ENCODE measurements at regions not wholly inside any gene's neighbourhood (a gene's known extent, or its start where the extent isn't known, plus 50 kb on each side); places are given as distances from the start of the nearest gene placed in this dataset.
"Not testable (repeated sequence)": the region's sequence is repeated elsewhere in the genome, so short reads cannot be mapped to it uniquely, and the experiment has no call there.

DNA sequence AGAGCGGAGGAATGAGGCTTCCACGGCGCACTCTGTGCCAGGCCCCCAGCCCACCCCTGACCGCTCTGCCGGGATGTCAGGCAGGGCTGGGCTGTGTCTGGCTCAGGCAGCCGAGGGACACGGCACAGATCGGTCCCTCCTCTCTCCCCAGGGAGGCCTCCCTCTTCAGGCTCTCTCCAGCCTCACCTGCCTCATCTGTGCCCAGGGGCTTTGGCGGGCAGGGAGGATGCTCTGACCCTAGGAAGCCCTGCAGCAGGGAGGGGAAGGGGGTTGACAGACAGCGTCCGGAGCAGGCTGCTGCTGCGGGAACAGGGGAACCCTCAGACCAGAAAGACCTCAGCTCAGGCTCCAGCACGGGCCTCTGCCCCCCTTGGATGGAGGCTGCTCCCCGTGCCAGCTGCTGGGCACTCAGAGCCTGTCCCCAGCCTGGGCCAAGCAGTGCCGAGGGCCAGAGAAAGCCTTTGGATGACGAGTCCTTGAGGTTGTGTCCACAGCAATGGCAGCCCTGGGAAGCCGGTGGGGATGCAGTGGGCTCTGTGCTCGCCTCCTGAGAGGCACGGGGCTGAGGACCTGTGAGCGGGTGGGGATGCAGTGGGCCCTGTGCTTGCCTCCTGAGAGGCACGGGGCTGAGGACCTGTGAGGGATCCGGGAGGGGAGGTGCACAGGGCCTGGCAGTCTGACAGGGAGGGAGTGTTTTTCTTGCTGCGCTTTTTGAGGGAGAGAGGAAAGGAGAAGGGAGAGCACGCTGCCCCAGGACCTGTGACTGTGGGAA is 66.9 kb downstream of the FOXL3 start:
- DNase-seq: no peak

DNA sequence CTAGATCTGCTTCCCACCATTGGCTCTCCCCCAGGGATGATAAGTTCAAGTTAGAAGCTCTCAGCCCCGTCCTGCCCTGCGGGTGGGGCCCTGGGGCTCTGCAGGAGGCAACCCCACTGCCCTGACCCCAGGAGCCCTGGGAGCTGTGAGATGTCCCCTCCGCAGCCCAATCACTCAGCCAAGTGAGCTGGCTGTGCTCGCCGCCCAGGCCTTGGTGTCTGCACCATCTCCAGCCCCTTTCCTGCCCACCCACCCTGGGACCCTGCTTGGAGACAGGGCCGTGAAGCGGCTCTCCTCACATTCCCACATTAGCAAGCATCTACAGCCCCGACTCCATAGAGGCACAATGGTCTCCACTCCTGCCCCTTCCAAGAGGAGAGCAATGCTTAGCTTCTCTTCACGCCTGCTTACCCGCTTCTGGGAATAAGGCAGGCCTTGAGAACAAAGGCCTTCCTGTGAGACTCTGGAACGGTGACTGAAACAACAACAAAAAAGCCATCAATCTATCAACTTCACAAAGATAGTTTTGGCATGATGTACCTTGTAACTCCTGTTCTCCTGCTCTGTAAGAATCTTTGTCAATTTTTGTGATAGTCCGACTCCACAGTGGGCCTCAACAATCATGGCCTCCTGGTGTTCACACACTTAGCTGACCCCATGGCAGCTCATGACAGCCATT is 67.7 kb downstream of the FOXL3 start:
- DNase-seq: no peak

DNA sequence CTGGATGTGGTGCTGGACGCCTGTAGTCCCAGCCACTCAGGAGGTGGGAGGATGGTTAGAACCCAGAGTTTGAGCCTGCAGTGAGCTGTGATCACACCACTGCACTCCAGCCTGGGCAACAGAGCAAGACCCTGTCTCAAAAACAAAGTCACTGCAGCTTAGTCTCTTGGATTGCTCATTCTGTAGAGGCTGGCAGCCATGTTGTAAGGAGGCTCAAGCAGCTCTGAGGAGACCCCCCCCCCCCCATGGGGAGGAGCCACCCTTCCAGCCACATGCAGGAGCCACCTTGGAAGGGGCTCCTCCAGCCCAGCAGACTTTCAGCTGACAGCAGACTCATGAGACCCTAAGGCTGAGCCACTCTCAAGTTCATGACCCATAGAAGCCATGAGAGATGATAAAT is 68.4 kb downstream of the FOXL3 start:
- no peak for DNase-seq

DNA sequence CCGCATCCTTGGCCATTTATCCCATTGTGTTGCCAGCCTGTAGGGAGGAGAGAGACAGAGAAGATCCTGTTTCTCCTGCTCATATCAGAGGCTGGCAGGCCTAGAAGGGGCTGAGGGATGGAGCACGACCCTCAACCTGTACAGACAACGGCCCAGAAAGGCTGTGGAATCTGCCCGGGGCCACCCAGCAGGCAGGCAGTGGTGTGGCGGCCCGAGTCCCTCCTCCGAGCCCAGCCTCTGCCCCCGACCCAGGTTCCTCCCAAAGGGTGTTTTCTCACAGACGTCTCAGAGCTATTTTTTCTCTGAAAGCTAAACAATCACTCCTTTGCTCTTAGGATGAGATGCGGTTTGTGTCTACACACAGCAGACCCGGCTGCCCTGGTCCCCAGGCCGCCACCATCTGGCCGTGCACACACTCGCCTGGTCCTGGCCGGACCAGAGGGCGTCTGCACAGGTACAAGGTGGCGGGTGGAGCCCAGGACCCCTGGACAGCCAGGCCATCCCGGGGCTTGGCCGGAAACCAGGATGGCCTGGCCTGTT is 69.3 kb downstream of the FOXL3 start:
- DNase-seq: no peak

DNA sequence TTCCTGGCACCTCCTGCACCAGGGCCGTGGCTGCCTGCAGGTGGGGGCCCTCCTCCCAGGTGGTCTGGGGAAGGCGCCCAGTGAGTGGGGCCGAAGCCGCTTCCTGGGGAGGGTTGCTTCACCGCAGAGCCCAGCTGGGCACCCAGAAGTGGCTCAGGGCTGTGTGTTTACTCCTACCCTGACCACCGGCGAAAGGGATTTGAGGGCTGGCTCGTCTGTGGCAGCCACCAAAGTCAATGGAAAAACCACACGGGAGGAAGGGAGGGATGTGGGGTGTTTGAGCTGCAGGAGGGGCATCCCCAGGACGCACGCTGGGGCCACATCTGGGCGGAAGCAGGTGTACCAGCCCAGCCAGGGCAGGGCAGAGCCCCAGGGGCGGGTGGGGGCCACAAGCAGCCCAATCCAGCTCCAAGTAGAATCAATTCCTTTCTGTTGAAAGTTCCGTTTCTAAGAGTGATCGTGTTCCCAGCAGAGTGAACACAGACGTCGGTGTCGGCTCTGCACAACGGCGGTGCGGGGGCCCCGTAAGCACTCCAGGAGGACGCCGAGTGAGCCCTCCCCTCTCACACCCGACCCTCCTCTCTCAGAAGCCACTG is 69.9 kb downstream of the FOXL3 start:
- no peak for DNase-seq

DNA sequence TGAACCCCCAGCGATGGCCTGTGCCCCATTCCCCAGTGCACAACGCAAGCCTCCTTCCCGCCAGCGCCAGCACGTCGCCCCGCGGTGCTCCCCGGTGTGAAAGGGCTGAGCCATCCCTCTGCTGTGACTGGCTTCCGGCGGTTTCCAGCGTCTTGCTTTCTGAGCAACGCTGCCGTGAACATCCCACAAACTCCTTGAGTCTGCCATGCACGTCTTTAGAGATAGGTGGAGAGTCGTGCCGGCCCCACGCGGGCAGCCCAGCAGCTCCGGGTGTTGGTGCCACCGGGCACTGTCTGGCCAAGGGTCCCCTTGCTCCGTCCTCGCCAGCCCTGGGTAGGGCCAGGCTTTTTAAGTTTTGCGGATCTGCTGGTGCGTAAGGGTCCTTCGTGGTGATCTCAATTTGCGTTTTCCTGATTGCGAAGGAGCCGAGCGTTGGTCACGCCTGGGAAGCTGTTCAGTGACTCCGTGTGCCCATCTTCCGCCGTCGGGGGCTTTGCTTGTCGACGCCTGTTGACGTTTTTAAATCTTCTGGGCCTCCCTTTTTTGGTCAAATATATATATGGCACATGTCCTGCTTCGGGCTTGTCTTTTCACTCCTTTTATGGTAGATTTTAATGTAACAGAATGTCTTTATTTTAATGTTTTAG is 70.6 kb downstream of the FOXL3 start:
- no peak for DNase-seq

DNA sequence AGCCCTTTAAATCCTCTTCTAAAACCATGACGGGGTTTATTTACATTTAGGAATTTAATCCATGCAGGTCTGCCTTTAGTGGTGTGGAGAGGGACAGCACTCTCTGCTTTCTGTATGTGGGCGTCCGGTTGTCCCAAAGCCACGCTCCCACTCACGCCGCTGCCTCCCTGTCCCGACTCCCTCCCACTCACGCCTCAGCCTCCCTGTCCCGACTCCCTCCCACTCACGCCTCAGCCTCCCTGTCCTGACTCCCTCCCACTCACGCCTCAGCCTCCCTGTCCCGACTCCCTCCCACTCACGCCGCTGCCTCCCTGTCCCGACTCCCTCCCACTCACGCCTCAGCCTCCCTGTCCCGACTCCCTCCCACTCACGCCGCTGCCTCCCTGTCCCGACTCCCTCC is 71.2 kb downstream of the FOXL3 start:
- not testable (repeated sequence) for DNase-seq

DNA sequence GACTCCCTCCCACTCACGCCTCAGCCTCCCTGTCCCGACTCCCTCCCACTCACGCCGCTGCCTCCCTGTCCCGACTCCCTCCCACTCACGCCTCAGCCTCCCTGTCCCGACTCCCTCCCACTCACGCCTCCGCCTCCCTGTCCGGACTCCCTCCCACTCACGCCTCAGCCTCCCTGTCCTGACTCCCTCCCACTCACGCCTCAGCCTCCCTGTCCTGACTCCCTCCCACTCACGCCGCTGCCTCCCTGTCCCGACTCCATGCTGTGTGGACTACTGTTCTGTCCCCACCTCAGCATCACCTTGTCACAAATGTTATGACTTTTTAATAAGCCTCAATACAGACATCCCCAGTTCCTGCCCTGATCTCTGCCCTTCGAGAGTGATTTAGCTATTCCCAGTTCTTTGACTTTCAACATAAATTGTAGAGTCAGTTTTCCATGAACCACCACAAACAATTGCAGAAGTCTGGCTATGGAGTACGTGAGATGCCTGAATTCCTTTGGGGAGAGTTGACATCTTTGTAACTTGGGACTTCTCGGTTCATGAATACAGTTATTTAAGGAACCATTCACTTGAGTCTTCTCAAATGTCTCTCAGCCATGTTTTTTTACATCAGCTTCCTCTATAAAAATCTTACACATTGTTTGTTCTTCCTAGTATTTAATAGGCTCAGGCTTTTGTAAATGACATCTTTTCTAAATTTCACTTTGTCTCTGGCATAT is 71.9 kb downstream of the FOXL3 start:
- no peak for DNase-seq

DNA sequence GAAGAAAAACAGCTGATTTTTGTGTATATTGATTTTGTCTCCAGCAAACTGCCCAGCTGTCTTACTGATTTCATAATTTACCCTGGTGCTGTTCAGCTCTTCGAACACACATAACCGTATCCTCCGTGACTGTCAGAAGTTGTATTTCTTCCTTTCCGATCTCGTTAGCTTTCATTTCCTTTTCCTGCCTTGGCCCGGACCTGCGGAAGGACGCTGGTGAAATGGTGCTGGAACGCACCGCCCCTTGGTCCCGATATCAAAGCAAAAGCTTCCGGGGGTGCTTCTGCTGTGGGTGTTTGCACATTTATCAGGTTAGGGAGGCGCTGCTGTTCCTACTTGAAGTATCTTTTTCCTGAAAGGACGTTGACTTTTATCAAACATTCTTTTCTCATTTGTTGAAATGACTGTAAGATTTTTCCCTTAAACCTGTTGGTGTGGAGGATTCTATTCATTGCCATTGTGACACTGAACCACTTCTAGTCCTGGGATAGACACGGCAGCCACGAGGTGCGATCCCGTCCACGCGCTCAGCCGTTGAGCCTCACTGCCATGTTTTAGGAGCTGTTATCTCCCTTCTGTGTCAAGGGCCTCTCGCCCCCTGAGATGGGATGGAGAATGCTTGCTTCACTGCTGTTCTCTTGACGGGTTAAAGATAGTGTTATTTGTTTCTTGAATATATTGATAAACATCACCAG is 72.6 kb downstream of the FOXL3 start:
- DNase-seq: no peak

DNA sequence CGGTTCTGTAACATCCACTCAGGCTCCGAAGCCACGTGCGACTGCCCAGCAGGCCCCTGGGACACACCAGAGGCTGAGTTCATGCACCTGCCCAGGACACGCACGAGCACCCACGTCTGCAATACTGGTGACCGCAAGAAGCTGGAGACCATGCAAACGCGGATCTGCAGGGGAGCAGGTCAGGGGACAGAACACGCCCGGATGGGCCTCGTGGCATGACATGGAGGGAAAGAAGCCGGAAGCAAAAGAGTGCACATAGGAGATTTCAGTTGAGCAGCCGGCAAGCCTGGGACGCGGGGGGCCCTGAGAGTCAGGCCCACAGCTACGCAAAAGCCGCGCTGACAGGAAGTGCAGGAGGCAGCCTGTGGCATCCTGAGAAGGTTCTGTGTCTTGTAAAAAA is 73.7 kb downstream of the FOXL3 start:
- no peak for DNase-seq

DNA sequence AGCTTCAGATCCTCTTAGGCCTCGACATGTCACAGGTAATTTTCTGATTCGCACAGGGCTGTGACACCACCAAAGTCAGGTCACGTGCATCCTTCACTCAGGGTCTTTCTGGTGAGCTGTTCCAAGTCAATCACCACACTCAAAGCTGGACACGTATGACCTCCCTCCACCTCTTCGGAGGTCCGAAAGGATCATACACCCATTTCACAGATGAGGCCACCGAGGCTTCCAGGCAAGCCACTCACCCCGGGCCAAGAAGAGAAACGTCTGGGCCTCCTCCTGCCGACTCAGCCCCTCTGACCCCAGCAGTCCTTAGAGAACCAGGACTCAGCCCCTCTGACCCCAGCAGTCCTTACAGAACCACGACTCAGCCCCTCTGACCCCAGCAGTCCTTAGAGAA is 74.6 kb downstream of the FOXL3 start:
- DNase-seq: no peak

DNA sequence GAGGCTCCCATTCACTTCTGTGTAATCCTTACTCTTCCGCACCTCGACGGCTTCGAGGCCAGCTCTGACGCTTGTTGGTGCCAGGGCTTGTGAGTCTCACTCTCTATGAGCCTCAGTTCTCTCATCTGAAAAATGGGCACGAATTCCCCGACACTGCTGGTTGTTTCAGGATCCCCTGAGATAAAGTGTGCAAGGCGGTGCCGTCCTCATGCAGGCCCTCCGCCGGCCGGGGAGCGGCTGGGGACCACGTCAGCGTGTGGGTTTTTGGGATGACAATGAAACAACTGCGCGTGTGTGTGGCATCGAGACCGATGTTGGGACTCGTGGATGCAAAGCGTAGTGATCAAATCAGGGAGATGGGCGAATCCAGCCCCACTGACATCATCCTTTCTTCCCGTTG is 75.6 kb downstream of the FOXL3 start:
- no peak for DNase-seq

DNA sequence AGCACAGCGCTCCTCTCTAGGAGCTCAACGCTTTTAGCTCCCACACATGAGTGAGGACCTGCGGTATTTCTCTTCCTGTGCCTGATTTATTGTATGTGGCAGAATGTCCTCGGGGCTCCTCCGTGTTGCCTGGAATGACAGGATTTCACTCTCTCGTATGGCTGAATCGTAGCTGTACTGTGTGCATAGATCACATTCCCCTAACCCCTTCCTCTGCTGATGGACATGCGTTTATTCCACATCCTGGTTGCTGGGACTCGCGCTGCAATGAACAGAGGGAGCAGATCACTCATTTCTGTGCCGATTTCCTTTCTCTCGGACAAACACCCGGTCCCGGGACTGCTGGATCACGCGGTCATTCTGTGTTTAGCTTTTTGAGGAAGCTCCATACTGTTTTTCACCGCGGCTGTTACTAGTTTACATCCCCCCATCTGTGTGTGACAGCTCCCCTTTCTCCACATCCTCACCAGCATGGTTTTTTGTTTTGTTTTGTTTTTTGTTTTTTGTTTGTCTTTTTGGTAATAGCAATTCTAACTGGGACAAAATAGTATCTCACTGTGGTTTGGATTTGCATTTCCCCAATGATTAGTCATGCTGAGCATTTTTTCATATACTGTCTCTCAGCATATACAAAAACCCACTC is 76.3 kb downstream of the FOXL3 start:
- no peak for DNase-seq

DNA sequence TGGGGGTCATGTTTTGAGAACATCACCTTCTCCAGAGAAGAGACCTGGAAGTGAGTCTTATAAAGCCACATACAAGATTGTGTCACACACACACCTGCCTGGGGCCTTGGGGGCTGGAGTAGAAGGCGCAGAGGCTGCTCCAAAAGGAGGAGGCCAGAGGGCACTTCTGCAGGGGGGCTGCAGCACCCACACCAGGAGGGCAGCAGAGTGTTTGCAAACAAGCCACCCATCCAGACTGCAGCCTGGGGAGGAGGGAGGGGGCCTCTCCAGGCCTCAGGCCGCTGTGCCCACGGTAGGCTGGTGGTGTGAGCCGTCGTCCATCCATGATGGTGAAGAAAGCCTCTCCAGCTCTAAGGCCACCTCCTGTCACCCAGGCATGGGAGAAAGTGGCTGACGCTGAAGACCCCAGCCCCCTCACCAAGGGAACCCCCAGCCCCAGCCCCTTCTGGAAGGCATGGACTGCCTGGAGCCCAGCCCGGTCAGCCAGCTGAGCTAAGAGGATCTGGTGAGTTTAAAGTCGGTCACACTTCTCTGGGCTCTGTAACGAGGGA is 77.5 kb downstream of the FOXL3 start:
- DNase-seq: no peak

DNA sequence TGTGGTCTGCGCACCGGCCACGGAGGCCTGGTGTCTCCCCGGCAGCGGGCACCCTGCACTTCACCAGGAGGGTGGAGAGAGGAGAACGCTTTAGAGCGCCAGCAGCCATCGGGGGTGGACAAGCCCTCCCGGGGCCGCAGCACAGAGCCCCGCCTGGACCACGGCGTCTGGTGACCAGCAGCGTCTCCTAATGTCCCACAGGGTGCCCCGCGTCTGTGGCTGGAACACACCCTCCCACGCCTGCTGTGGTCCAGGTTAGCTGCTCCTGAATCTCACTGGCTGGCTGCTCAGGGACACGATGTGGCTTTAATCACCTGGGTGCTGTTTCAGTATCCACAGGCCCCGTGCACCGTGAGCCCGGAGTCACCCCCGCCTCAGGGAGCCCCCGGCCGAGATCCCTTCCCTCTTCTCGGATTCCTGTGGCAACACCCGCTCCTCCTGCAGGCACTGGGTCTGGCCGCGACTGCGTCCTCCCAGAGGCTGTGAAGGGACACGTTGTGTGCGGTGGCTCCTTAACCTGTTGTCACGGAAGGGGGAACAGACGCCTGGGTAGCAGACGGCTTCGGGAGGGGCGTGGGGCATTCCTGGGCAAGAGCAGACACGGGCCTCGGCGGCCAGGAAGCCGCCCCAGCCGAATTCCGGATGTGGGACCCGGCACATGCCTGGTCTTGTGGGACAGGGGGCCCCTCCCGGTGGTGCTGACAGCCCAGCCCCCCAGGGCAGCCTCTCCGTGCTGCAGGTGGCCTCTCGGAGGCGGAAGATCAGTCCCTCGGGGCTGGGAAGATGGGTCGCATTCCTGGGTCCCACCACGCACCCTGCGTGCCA is 78.9 kb downstream of the FOXL3 start:
- no peak for DNase-seq

DNA sequence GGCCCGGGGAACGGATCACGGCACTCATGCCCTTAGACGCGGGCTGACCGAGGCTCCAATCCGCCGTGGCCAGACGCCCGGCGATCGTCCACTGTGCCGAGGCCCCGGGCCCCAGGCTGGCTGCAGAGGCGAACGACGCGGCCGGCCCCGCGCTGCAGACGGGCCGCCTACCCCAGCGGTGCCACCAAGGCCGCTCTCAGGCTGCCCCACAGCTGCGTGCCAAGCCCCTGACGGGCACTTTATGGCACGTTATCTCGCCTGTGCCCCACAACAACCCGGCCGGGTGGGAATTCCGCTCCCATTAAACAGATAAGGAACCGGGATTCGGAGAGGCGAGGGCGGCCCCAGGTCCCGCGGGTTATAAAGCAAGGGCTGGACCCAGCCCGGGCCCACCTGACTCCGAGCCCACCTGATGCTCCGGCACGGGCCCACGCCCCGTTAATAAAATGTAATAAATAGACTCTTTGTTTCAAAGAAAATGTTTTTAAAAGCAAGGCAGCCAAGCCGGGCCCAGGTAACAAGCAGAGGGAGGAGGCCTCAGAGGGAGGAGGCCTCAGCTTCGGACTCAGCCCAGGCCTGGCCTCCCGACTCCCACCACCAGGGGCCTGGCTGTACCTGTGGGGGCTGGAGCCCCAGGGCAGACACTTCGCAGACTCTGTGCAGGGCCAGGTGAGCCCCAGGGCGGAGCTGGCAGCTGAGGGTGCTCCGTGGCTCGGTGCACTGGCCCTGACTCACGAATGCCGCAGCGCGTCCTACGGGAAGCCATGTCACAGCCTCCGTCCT is 79.7 kb downstream of the FOXL3 start:
- no peak for DNase-seq

DNA sequence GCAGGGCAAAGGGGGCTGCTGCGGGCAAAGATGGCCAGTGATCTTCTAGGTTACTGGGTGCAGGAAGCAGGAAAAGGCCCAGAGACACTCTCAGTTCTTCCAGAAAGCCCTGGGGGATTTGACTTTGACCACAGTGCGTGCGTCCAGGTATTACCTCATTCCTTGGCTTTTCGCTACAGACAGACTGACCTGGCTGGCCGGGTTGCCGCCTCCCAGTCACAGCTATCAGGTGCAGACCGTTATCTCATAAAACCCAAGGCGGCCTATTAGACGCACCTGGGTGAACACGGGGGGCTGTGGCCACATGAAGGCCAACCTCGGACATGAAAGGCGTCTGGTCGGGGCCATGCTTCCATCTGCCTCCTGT is 80.3 kb downstream of the FOXL3 start:
- no peak for DNase-seq

DNA sequence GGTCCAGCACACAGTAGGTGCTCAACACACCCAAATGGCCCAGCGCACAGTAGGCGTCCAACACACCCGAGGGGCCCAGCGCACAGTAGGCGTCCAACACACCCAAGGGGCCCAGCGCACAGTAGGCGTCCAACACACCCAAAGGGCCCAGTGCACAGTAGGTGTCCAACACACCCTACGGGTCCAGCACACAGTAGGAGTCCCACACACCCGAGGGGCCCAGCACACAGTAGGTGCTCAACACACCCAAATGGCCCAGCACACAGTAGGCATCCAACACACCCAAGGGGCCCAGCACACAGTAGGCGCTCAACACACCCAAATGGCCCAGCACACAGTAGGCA is 80.8 kb downstream of the FOXL3 start:
- DNase-seq: no peak

DNA sequence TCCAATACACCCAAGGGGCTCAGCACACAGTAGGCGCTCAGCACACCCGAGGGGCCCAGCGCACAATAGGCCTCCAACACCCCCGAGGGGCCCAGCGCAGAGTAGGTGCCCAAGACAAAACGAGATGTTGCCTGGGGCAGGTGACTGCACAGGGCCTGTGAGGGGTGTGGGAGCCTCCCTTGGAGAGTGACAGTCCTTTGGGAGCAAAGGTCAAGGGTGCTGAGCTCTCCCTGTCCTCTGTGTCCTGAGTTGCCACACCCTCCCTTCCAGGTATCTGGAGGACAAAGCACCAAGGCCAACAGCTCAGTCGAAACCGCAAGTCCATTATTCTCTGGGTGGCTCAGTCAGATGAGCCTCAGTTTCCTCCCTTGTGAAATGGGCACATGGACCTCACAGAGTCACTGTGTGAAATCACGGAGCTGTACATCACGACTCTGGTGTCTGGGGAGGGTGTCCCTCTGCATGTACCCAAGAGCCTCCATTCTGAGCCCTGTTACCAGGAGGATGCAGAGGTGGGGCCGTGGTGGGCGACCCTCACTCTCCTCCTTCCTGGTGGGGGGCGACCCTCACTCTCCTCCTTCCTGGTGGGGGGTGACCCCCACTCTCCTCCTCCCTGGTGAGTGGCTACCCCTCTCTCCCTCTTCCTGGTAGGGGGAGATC is 81.3 kb downstream of the FOXL3 start:
- DNase-seq: no peak

All from SHP77 treated with DMSO at 0.1 percent for 48 hours (cell line).